ENCODE measurements at regions not wholly inside any gene's neighbourhood (a gene's known extent, or its start where the extent isn't known, plus 50 kb on each side); places are given as distances from the start of the nearest gene placed in this dataset.

DNA sequence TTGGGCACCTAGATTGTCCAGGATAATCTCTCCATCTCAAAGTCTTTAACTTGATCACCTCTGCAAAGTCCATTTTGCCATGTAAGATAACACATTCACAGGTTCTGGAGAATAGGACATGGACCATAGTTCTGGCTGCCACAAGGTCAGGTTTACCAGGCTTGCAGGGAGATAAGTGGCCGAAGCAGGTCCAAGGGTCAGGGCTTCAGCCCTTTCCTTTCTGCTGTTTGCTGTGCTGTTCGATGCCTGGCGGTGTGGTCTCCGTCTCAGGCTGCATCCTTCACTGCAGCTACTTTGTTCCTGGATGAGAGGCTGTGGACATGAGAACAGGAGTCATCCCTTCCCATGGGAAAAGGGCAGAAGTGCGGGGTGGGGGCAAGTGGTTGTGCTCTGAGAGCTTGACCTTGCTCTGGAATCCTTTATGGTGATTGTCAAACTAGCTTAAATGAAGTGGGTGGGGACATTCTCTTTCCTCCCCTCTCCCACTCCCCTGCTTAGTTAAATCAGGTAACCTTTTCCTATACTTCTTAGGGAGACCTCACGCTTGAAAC lies 320.2 kb upstream of the C2CD4B start:
- no peak for TF ChIP-seq CTCF (conservative IDR thresholded peaks at IDR 0.05)
- TF ChIP-seq EZH2 (IDR thresholded peaks at IDR 0.05; ENCODE audit: low read depth) = no peak
